NCI-H2171 (cell line): ENCODE measurements at regions not wholly inside any gene's neighbourhood (a gene's known extent, or its start where the extent isn't known, plus 50 kb on each side); places are given as distances from the start of the nearest gene placed in this dataset.
"Not testable (repeated sequence)": the region's sequence is repeated elsewhere in the genome, so short reads cannot be mapped to it uniquely, and the experiment has no call there.

Experiments used
- DNase-seq: peaks from one replicate; lab custom pipeline; 2025; lab: John Stamatoyannopoulos, UW

- DNase-seq, result no peak
Measured at GRCh38 chr10:60569681-60570080, 180.0 kb upstream of the ANK3 start.

- no peak for DNase-seq
Measured at GRCh38 chr10:60566096-60566495, 176.4 kb upstream of the ANK3 start.

- no peak for DNase-seq
Measured at GRCh38 chr10:60565492-60565891, 175.8 kb upstream of the ANK3 start.

- no peak for DNase-seq
Measured at GRCh38 chr10:60564475-60564874, 174.8 kb upstream of the ANK3 start.

- no peak for DNase-seq
Measured at GRCh38 chr10:60560451-60560850, 170.8 kb upstream of the ANK3 start.

GRCh38 chr10:60555700-60556099 is 166.0 kb upstream of the ANK3 start:
- DNase-seq, result no peak

- no peak for DNase-seq
Measured at GRCh38 chr10:60549686-60550085, 160.0 kb upstream of the ANK3 start.

- DNase-seq, result no peak
Measured at GRCh38 chr10:60542657-60543056, 153.0 kb upstream of the ANK3 start.

- DNase-seq, result no peak
Measured at GRCh38 chr10:60541451-60541850, 151.8 kb upstream of the ANK3 start.

- DNase-seq, result no peak
Measured at GRCh38 chr10:60537697-60538096, 148.0 kb upstream of the ANK3 start.

GRCh38 chr10:60536529-60537114 is 146.9 kb upstream of the ANK3 start:
- DNase-seq, result no peak

- no peak for DNase-seq
Measured at GRCh38 chr10:60535427-60535826, 145.8 kb upstream of the ANK3 start.

GRCh38 chr10:60534761-60535389 is 145.2 kb upstream of the ANK3 start:
- no peak for DNase-seq

GRCh38 chr10:60532696-60533468 is 143.2 kb upstream of the ANK3 start:
- DNase-seq, result no peak

GRCh38 chr10:60531006-60531405 is 141.3 kb upstream of the ANK3 start:
- no peak for DNase-seq

- no peak for DNase-seq
Measured at GRCh38 chr10:60527676-60528075, 138.0 kb upstream of the ANK3 start.

GRCh38 chr10:60525716-60526585 is 136.3 kb upstream of the ANK3 start:
- no peak for DNase-seq

- DNase-seq, result no peak
Measured at GRCh38 chr10:60524541-60524940, 134.9 kb upstream of the ANK3 start.

GRCh38 chr10:60523371-60523770 is 133.7 kb upstream of the ANK3 start:
- DNase-seq, result not testable (repeated sequence)

- no peak for DNase-seq
Measured at GRCh38 chr10:60522617-60523016, 132.9 kb upstream of the ANK3 start.

- DNase-seq, result no peak
Measured at GRCh38 chr10:60521974-60522405, 132.3 kb upstream of the ANK3 start.

GRCh38 chr10:60518745-60519144 is 129.1 kb upstream of the ANK3 start:
- DNase-seq, result no peak
